ENCODE measurements at regions not wholly inside any gene's neighbourhood (a gene's known extent, or its start where the extent isn't known, plus 50 kb on each side); places are given as distances from the start of the nearest gene placed in this dataset.

- TF ChIP-seq POLR2A (IDR thresholded peaks at IDR 0.05) (no peak), CTCF (IDR thresholded peaks at IDR 0.05) (no peak), POLR2AphosphoS5 (IDR thresholded peaks at IDR 0.05) (no peak)
Measured at GRCh38 chr2:198968545-198968944, 489.2 kb downstream of the SATB2 start.

All from suprapubic skin (tissue), 4 donors.